ENCODE measurements at regions not wholly inside any gene's neighbourhood (a gene's known extent, or its start where the extent isn't known, plus 50 kb on each side); places are given as distances from the start of the nearest gene placed in this dataset.

GRCh38 chr4:58688568-58688967 lies 1578.4 kb upstream of the IGFBP7 start:
- TF ChIP-seq CTCF (IDR thresholded peaks at IDR 0.05; ENCODE audit: low read depth, low read length, poor library complexity, severe bottlenecking) (no peak), EZH2phosphoT487 (IDR thresholded peaks at IDR 0.05; ENCODE audit: borderline replicate concordance, low read length) (no peak)

Measured in DOHH2 (cell line).